AG08396 (cell line): ENCODE measurements at regions not wholly inside any gene's neighbourhood (a gene's known extent, or its start where the extent isn't known, plus 50 kb on each side); places are given as distances from the start of the nearest gene placed in this dataset.
"Not testable (repeated sequence)": the region's sequence is repeated elsewhere in the genome, so short reads cannot be mapped to it uniquely, and the experiment has no call there.

ENCODE experiments used
- DNase-seq: peaks from one replicate; pipeline ENCODE4 v3.0.0; 2012; ENCODE audit warnings: low spot score, mixed read lengths

GRCh38 chr2:122328816-122329215 lies 573.4 kb downstream of the TSN start:
- DNase-seq, result no peak

GRCh38 chr2:122329278-122329677 lies 573.8 kb downstream of the TSN start:
- DNase-seq, result no peak

GRCh38 chr2:122333932-122334331 lies 578.5 kb downstream of the TSN start:
- DNase-seq, result no peak

- no peak for DNase-seq
Measured at GRCh38 chr2:122338000-122338399, 582.5 kb downstream of the TSN start.

- no peak for DNase-seq
Measured at GRCh38 chr2:122340246-122340645, 584.8 kb downstream of the TSN start.

GRCh38 chr2:122341007-122341406 lies 585.6 kb downstream of the TSN start:
- no peak for DNase-seq

- not testable (repeated sequence) for DNase-seq
Measured at GRCh38 chr2:122352151-122352550, 596.7 kb downstream of the TSN start.

- no peak for DNase-seq
Measured at GRCh38 chr2:122357998-122358397, 602.5 kb downstream of the TSN start.

GRCh38 chr2:122358729-122359128 lies 603.3 kb downstream of the TSN start:
- no peak for DNase-seq

- no peak for DNase-seq
Measured at GRCh38 chr2:122363885-122364284, 608.4 kb downstream of the TSN start.

- DNase-seq, result no peak
Measured at GRCh38 chr2:122366427-122366826, 611.0 kb downstream of the TSN start.

GRCh38 chr2:122366969-122367645 lies 611.7 kb downstream of the TSN start:
- no peak for DNase-seq

GRCh38 chr2:122367646-122368010 lies 612.2 kb downstream of the TSN start:
- no peak for DNase-seq

- no peak for DNase-seq
Measured at GRCh38 chr2:122368576-122369243, 613.3 kb downstream of the TSN start.

GRCh38 chr2:122378521-122378920 lies 623.1 kb downstream of the TSN start:
- DNase-seq, result no peak

GRCh38 chr2:122384768-122385333 lies 629.4 kb downstream of the TSN start:
- no peak for DNase-seq

- DNase-seq, result no peak
Measured at GRCh38 chr2:122388208-122388607, 632.8 kb downstream of the TSN start.

- no peak for DNase-seq
Measured at GRCh38 chr2:122389694-122390093, 634.2 kb downstream of the TSN start.

- DNase-seq, result no peak
Measured at GRCh38 chr2:122390406-122390805, 635.0 kb downstream of the TSN start.

GRCh38 chr2:122391726-122392125 lies 636.3 kb downstream of the TSN start:
- DNase-seq, result no peak

GRCh38 chr2:122395687-122396086 lies 640.2 kb downstream of the TSN start:
- no peak for DNase-seq

GRCh38 chr2:122411231-122411630 lies 655.8 kb downstream of the TSN start:
- DNase-seq, result no peak

- no peak for DNase-seq
Measured at GRCh38 chr2:122412360-122412759, 656.9 kb downstream of the TSN start.

GRCh38 chr2:122414902-122415301 lies 659.5 kb downstream of the TSN start:
- no peak for DNase-seq
